Cardiac septum (tissue), 1 donor: ENCODE measurements at regions not wholly inside any gene's neighbourhood (a gene's known extent, or its start where the extent isn't known, plus 50 kb on each side); places are given as distances from the start of the nearest gene placed in this dataset.

Experiments used
- DNase-seq: peaks from one replicate; pipeline ENCODE4 v3.0.0-alpha.2; 2020; ENCODE audit warnings: low spot score
- intact Hi-C: fragments of 100-400 bp; cut with DNase I; formaldehyde crosslinking; loops from one replicate; pipeline ENCODE4 v1.14.0; 2022
- donor health status: DM: no; HTN: no; CAD: no.

DNA sequence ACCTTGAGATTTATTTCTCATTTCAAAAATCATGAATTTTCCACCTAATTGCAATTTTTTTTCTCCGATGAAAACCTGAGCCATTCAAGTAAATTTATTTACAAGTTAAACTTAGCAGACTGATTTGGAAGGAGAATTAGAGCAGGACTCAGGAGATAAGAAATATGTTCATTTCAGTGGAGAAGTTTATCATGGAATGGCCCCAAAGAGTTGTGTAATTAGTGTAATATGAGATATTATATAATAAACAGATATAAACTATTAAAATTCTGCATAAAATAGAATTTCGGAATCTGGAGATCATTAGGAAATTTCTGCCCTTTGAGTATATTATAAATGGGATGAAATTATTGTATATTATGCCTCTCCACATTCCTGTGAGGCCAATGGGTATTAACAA is 596.8 kb downstream of the QKI start:
- intact Hi-C loops = no loop called here
- no peak for DNase-seq

DNA sequence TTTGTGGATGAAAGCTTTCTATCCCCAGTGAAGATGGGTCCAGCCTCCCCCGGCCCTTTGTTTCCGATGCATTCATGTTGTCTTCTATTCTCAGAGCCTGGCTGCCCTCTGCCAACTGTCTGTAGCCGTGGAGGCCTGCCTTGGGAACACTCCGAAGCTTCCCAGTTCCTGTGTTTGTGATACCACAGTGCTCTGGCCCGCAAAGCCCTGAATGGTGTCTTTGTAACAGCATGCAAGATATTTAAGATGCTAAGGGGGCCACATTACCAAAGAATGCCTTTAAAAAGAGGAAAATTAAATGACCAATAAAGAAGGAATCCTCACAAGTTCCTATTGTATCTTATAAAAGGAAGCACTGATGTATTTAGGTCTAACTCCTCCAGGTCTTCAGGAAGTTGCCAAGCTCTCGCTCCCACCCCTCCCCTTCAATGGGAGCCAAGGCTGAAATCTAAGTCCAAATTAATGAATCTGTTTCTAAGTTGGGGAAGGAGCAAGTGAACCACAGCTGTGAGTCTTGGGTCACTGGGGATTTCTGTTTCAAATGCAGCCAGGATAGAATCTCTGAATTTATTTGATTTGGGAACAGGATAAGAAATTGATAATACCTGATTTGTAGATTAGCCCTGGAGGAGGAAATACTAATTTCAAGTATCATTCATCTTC is 596.1 kb downstream of the QKI start:
- intact Hi-C loops = no loop called here
- no peak for DNase-seq

DNA sequence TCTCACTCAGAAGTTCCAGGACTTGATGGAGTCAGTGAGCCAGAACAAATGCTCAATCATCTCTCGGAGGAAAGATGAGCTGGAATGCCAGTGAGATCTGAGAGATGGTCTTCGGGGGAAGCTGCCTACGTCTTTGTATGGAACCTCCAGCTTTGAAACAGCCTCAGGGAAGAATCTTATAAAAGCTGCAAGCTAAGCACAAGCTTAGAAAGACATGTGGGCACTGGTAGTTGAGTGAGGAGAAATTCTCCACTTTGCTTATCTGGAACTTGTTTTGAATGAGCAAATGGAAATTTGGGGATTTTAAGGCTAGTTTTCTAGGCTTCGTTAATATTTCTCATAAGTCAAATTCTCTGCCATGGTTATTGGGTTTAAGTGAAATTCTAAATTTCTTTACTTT is 594.4 kb downstream of the QKI start:
- intact Hi-C loops = no loop called here
- DNase-seq = no peak

DNA sequence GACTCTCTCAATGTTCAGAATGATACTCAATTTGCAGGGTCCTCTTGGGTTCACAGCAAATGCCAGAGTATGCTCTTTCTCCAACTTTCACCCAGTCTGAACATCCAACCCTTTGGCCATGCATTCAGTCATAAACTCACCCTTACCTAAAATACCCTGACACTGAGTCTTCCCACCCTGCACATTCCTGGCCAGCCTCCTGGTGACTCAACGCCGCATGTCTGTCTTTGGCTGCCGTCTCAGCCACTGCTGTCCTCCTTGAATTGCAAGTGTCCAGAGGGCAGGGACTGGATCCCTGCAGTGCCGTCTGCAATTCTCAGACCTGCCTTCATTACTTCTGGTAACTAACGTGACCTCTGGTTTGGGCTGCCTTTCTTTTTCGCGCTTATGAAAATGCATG is 593.4 kb downstream of the QKI start:
- intact Hi-C loops = no loop called here
- DNase-seq = no peak

DNA sequence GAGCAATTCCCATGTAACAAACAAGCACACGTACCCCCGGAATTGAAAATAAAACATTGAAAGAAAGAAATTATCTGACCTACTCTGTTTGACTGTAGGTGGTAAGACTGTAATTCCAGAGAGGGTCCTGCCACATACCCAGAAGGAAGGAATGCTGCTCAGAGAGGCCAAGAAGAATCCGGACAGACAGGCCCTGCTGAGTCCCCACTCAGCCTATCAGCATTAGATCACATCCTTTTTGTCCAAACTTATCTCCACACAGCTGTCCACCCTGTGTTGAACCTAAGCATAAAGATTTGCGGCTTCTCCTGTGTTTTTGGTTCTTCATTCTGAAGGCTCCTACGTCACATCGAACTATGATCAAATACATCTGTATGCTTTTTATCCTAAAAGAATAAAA is 591.9 kb downstream of the QKI start:
- intact Hi-C loops = no loop called here
- no peak for DNase-seq

DNA sequence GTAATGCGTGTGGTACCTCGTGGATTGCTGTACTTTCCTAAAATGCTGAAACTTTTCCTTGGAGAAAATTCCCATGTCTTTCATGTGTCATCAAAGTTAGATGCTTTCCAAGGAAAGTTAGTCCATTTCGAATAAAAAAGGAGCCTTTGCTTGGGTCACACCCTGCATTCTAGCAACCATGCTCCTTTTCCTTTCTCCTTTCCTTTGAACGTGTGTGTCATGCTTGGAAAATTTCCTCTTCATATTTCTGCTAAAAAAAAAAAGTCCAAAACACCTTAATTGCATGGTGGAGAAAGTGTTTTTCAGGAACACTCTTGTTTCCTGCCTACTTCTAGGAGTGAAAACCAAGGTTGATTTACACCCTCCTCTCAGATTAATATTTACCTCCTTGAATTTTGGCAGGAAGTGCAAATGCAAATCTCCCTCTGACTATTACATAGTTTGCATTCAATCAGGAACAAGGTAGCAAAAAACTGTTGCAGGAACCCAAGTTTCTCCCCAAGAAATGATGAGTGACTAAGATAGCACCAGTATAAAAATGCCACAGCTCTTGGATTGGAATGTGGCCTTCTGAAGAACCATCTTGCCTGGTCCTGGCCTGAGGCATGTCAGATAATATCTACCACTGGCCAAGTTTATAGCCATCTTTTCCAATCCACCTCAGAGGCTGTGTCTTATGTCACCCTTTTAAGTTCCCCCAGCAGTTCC is 590.6 kb downstream of the QKI start:
- DNase-seq = no peak
- intact Hi-C loops = no loop called here

DNA sequence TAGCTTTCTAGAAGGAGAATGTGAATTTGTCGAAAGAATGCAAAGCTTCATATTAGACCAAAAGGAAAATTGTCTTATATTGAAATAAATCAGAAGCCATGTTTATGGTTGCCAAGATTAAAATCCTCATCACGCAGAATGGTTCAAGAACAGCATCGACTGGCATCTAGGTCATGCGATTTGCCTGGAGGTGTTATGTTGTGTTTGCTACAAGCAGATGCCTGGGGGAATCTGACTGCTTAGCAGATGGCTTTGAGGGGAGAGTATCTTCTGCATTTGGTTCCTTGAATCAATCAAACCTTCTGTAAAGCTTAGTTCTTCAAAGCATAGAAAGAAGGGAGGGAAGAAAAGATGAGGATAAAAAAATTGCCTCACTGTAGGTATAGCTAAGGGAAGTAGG is 585.8 kb downstream of the QKI start:
- DNase-seq = no peak
- intact Hi-C loops = no loop called here

DNA sequence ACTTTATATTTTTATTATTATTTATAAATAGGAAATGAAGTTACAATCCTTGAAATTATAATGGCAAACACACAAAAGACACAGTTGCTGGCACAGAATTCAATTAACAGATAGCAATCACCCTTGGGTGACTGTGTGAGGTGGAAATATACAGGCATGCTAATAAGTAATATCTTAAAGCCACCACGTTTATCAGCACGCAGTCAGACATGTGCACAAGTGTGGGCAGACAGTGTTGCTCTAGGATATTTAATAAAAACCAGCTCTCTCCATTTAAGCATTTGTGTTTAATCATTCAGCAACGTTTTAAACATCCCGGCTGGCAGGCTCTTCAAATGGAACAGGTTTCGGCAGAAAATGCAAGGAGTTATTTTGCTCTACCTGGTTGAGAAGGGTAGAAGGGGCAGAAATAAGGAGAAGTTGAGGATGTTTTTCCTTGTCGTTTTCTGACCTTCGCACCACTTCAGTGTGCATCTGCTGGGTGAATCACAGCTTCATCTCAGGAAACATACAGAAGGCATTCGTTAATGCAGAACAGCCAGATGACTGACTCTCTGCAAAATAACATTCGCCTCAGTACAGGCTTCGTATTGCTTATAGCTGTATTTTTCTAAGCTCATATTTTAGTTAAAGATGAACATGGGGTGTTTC is 585.1 kb downstream of the QKI start:
- DNase-seq = no peak
- intact Hi-C loops = no loop called here

DNA sequence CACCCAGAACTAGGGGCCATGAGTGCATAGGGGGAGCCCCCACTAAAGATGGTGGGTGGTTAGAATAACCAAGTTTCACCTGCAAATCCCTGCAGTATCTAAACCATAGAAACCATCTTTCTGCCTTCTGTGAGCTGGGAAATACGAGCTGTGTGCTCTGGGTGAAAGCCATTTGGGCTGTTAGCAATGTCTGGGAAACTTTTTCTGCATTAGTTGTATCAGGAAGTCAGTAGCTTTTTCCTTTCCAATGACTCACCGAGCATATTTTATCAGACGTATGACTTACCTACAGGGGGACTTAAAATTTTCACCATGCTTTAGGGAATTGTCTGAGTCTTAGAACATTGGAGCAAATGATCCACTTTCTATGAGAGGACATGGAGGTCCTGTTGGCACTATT is 584.0 kb downstream of the QKI start:
- DNase-seq = no peak
- intact Hi-C loops = no loop called here

DNA sequence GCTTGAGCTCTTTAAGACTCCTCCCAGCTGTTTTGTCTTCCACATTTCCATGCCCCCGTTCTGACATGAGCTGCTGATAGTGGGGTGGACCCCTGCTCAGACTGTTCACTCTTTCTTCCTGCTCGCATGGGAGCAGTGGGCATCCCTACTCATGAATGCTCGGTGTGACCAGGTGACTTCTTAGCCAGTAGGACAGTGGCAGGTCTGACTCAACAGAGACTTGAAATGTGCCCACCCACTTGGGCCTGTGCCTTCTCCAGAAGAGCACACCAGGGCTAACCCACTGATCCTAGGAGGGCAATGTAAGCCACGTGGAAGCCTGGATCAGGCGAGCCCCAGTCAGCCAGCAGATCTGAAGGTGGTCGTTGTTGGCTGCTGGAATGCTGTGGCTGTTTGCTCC is 582.0 kb downstream of the QKI start:
- intact Hi-C loops = no loop called here
- no peak for DNase-seq

DNA sequence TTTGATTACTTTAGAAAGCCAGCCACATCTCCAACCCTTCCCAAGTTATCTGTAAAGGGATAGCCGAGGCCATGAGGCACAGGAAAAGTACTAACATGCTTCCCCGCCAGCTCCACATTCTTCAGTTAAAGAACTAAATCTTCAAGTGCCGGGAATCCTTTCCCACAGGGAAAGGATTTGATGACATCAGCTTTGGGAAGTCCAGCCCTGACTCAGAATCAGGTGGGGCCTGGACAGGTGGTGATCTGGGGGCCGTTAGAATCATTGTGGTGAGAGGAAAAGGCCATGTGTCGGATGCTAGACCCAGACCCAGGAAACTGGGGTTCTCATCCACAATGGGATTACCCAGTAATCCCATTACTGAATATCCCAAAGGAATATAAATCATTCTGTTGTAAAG is 580.0 kb downstream of the QKI start:
- intact Hi-C loops = no loop called here
- DNase-seq = no peak

DNA sequence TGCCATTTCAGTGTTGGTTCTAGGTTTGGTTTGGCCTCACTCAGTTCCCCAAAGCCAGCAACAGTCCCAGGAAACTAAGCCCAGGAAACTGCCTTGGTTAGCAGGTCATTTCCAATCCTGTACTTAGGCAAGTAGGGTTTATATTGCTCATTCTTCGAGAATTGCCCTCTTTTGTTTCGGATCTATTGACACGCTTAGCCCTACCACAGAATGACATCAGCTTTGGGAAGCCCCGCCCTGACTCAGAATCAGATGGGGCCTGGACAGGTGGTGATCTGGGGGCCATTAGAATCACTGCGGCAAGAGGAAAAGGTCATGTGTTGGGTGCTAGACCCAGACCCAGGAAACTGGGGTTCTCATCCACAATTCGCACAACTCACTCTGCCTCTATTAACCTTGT is 578.2 kb downstream of the QKI start:
- intact Hi-C loops = no loop called here

DNA sequence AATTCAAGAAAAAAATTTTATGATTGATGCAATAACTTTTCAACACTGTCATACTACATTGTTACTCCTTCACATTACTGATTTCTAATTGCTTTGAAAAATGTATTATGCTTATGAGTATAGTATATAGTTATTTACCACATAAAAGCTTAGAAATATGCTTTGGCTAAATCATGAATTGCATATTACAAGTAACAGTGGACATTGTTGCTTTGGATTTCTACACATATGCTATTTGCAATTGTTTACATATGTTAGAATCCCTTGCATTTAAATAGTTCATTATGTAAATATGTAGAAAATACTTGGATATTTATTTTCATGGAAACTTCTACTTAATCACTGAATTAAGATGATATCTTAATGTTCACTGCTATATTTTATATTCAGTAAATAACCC is 577.5 kb downstream of the QKI start:
- intact Hi-C loops = no loop called here
- DNase-seq = no peak

More for the DNA sequence above, 578.2 kb downstream of the QKI start:
- no peak for DNase-seq

DNA sequence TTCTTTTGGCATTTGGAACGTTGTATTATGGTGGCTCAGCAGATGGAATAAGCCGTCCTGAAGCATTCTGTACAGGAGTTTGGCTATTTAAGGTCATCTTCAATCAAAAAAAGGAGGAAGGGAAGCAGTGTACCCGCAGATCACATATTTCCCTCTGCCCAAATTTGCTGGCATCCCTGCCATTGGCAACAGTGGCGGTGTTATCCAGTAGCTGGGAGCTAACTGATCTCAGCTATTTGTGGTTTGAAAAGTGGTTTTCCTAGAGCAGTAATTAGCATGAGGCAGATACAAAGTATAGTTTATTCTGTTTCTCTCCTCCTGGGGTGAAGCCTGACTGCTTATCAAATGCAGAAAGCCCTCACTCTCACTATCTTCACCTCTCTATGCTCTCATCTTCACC is 576.8 kb downstream of the QKI start:
- no peak for DNase-seq
- intact Hi-C loops = no loop called here

DNA sequence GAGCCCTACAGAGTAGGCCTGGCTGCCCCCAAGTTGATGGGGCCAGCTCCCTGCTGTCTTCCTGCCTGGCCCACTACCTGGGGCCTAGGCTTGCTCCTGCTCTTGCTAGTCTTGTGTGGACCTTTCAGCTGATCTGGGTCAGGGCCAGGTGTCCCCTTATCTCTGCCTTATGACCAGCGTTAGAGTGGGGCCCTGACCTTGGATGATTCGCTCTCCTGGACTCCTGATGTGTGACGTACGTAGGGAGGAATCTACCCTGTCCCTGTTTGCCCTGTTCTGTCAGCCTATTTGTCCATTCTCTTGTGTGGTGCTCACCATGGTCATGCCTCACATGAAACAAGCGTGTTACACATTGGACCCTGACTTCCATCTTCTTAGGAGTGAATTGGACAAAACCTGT is 571.8 kb downstream of the QKI start:
- intact Hi-C loops = no loop called here
- no peak for DNase-seq

DNA sequence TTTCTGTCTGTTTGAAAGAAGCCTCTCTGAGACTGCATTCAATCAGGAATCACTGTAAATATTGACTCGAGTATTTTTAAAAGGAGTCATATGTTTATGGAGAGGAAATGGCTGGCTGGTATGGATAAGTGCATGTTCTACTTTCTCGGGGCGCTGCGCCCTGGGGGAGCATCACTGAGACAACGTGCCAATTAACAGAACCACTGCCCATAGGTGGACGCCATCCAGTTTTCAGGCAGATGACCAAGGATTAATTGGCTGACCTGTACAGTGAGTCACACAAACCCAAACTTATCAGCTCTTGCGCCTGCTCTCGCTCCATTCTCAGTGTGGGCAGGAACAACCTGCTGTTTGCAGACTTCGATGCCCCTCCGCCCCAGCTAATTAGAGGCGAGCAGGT is 571.2 kb downstream of the QKI start:
- intact Hi-C loops = no loop called here
- no peak for DNase-seq

DNA sequence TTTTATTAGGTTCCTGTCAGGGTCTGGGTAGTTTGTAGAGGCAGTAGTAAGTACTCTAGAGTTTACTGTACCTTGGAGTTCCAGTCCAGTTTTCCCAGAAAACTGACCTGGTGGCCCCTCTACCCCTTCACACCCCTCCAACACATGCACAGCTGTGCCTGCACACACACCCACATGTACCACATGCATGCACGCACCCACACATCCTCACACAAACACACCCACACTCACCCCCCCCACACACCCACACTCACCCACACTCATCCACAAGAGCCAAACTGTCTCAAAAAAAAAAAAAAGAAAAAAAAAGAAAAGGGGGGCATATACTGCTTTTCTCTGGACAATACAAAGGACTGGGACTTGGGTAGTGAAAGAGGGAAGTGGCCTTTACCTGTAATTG is 570.5 kb downstream of the QKI start:
- DNase-seq = no peak
- intact Hi-C loops = no loop called here

DNA sequence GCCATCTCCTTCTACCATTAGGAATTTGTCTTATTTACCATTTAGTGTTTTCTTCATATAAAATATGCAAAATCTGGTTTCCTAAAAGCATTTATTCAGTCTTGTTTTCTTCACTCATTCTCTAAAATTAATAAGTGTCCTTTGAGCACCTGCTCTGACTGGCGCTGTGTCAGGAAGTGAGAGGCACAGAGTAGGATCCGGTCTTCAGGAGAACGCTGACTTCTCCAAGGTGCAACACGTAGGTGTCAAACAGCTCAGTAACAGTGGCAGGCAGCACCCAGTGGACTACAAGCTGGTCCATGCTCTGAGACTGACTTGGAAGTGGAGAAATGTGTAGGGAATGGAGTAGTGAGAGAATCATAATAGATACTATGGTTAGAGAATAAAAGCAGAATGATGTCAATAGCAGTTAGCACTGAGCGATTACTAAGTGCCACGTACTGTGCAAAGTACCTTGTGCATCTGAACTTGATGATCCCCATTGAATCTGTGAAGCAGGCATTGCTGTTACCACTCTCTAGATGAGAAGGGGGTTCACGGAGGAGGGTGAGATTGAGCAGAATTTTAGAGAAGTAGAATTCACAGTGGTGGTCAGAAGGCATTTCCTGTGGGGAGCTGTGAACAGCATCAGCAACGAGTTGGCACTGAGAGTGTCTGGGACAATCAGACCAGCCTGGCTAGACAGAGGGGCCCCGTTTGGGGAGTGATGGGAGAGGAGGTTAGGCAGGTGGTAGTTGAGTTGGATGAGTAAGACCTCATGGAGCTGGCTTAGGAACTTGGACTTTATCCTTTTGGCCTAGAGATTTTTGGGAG is 569.8 kb downstream of the QKI start:
- intact Hi-C loops = no loop called here

DNA sequence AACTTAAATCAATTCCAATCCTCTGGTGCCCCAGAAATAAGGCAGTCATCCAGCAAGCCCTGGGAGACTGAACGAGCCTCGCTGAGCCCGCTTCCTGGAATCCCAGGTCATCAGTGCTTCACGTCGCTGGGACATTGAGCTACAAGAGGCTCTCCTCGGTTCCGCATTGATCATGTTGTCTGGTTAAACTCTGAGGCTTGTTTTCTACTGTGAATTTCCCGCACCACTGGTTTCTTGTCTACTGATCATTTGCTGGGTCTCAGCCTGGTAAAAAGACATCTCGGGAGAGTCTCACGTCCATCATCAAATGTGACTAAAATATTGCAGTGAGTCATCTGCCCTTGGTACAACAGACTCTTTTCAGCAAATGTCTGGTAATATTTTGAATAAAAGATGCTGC is 569.2 kb downstream of the QKI start:
- DNase-seq = no peak
- intact Hi-C loops = no loop called here

More for the DNA sequence above, 569.8 kb downstream of the QKI start:
- DNase-seq = no peak

DNA sequence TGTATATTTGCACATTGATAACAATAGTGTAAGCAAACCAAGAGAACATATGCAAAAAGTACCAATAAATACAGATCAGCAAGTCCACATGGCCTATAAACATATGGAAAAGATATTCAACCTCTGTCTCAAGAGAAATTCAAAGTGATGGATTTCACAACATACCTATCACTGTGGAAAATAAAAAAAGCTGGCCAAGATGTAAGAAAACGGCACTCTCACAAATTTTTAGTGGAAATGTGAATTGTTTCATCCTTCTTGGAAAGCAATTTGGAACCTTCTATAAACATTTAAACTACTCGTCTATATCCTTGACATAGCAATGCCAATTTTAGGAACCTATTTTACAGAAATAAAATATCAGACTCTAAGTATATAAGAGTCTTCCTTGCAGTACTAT is 559.8 kb downstream of the QKI start:
- no peak for DNase-seq
- intact Hi-C loops = no loop called here
